ENCODE measurements at regions not wholly inside any gene's neighbourhood (a gene's known extent, or its start where the extent isn't known, plus 50 kb on each side); places are given as distances from the start of the nearest gene placed in this dataset.

- DNase-seq (no peak), ATAC-seq (no peak)
- Mint-ChIP-seq H3K27me3 (peaks cover 24 to 67% (median 46%) of the 10 kb centered on the region in 5 donors), H3K36me3 (peaks cover 0 to 5% (median 2%) of the 10 kb centered on the region in 3 donors), H3K4me3 (no peak overlapping the region), H3K27ac (no peak overlapping the region), H3K4me1 (no peaks in the 10 kb centered on the region), H3K9me3 (peaks cover 0 to 5% (median 0%) of the 10 kb centered on the region in 9 donors)
- POLR2A ChIA-PET = no interaction called here
These were observed 143.9 kb upstream of the DIO3 start for GRCh38 chr14:101417434-101417833.

DNA sequence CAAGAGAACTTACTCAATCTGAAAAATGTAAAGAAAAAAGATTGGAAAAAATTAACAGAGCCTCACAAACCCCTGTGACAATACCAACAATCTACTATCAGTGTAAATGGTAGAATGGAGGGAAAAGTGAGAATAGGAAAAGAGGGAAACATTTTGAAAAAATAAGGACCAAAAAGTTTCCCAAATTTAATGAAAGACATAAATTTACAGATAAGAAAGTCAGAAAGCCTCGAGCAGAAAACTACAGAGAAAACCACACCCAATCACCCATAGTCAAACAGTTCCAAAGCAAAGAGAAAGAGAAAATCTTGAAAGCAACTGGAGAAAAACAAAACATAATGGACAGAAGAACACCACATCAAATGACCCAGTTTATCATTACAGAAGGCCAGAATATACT is 142.7 kb upstream of the DIO3 start:
- H3K27me3 Mint-ChIP-seq = peaks cover 24 to 60% (median 41%) of the 10 kb centered on the region in 5 donors
- POLR2A ChIA-PET = no interaction called here

DNA sequence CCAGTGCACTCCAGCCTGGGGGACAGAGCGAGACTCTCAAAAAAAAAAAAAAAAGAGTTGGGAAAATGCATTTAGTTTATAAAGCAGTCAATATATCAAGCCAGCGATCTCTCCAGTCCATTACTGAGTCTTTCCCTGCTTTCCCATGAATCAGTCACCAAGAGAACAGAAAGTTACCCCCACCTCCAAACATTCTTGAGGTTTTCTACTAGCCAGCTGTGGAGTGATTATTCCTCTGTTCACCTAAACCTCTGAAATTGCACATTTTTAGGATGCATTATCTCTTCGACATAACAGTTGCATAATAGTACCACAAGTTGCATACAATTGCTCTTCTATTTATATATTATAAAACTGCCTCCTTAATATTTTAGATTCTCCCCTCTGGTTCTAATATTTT is 134.8 kb upstream of the DIO3 start:
- Mint-ChIP-seq H3K4me3 (no peak overlapping the region), H3K27me3 (peaks cover 28 to 49% (median 32%) of the 10 kb centered on the region in 5 donors), H3K36me3 (peaks cover 0 to 19% (median 2%) of the 10 kb centered on the region in 3 donors), H3K4me1 (no peaks in the 10 kb centered on the region), H3K27ac (no peak overlapping the region), H3K9me3 (peaks cover 0 to 45% (median 16%) of the 10 kb centered on the region in 9 donors)
- no peak for DNase-seq
- no peak for ATAC-seq
- POLR2A ChIA-PET = no interaction called here

More for the DNA sequence above, 142.7 kb upstream of the DIO3 start:
- DNase-seq (no peak), ATAC-seq (no peak)
- peaks cover 0 to 5% (median 0%) of the 10 kb centered on the region in 9 donors for H3K9me3 Mint-ChIP-seq
- H3K36me3 Mint-ChIP-seq = peaks cover 0 to 5% (median 2%) of the 10 kb centered on the region in 3 donors
- H3K4me1 Mint-ChIP-seq = no peaks in the 10 kb centered on the region
- no peak overlapping the region for H3K4me3 Mint-ChIP-seq
- H3K27ac Mint-ChIP-seq = no peak overlapping the region

DNA sequence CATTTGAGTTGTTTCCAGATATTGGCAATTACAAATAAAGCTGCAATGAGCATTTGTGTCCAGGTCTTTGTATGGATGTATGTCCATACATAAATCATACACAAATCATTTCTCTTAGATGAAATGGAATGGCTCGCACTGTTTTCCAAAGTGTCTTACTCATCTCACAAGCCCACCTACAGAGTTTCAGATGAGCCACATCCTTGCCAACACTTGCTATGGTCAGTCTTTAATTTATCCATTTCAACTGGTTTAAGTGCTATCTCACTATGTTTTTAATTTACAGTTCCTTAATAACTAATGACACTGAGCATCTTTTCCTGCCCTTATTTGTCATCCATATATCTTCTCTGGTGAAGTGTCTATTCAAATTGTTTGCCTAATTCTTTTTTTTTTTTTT is 132.9 kb upstream of the DIO3 start:
- DNase-seq (no peak), ATAC-seq (no peak)
- Mint-ChIP-seq H3K9me3 (peaks cover 0 to 45% (median 16%) of the 10 kb centered on the region in 9 donors), H3K27ac (no peak overlapping the region), H3K27me3 (peaks cover 31 to 51% (median 42%) of the 10 kb centered on the region in 5 donors), H3K36me3 (peaks cover 0 to 21% (median 2%) of the 10 kb centered on the region in 3 donors), H3K4me1 (no peaks in the 10 kb centered on the region), H3K4me3 (no peak overlapping the region)
- POLR2A ChIA-PET = no interaction called here

- Mint-ChIP-seq H3K4me1 (peaks cover 0 to 2% (median under 1%) of the 10 kb centered on the region in 4 donors), H3K27me3 (peaks cover 26 to 55% (median 44%) of the 10 kb centered on the region in 5 donors), H3K36me3 (peaks cover 0 to 4% (median 0%) of the 10 kb centered on the region in 3 donors), H3K9me3 (no peaks in the 10 kb centered on the region), H3K27ac (no peak overlapping the region), H3K4me3 (no peak overlapping the region)
- no peak for ATAC-seq
- DNase-seq = no peak
- POLR2A ChIA-PET = no interaction called here
These were observed 125.7 kb upstream of the DIO3 start for GRCh38 chr14:101435546-101435945.

- no peak overlapping the region for H3K4me3 Mint-ChIP-seq
- ATAC-seq (no peak), DNase-seq (no peak)
- POLR2A ChIA-PET = no interaction called here
- H3K9me3 Mint-ChIP-seq = no peaks in the 10 kb centered on the region
- peaks cover 23 to 51% (median 43%) of the 10 kb centered on the region in 5 donors for H3K27me3 Mint-ChIP-seq
- no peak overlapping the region for H3K27ac Mint-ChIP-seq
- H3K4me1 Mint-ChIP-seq = peaks cover 22 to 31% (median 26%) of the 10 kb centered on the region in 4 donors
- no peaks in the 10 kb centered on the region for H3K36me3 Mint-ChIP-seq
These were observed 122.3 kb upstream of the DIO3 start for GRCh38 chr14:101439023-101439422.

DNA sequence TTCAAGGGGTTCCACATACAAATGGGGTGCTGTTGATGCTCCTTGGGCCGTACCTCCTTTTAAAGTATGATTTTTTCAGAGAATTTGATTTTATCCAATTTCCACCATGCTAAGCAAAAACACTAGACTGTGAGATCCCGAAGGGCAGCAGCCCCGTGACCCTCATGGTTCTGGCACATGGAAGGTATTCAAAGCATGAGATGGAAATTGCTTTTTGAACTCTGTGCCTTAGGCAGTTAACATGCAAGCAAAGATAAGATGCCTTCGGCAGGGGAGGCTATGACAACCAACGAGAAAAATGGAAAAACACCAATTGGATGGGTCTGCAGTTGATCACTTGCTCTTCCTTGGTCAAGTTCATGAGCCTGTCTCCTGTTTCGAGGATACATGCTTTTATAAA is 120.8 kb upstream of the DIO3 start:
- POLR2A ChIA-PET = interaction anchor here (0.6 kb wide), 1 partner anchor 1378 kb away, joined by 3 read pairs; no protein-coding TSS in a partner anchor
- DNase-seq = no peak
- Mint-ChIP-seq H3K4me1 (peaks cover 27 to 38% (median 33%) of the 10 kb centered on the region in 4 donors), H3K36me3 (no peaks in the 10 kb centered on the region), H3K4me3 (no peak overlapping the region), H3K9me3 (no peaks in the 10 kb centered on the region), H3K27ac (no peak overlapping the region), H3K27me3 (peaks cover 25 to 53% (median 41%) of the 10 kb centered on the region in 5 donors)
- ATAC-seq = no peak

DNA sequence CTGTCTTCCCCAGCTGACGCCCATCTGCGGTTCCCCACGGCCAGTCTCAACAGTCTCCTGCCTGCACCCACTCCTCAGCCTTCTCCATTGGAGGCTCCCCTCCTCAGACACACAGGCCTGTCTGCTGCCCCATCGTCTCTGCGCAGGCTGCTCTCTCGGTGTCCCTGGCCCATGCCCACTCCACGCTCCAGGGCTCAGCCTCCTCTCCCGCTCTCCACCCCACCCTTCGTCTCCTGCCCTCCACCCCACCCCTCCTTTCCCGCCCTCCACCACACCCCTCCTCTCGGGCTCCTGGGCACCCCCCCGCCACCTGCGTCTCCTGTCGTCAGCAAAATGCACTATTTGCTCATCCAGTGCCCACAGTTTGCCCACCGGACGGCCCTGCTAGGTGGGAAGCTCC is 119.6 kb upstream of the DIO3 start:
- H3K27me3 Mint-ChIP-seq = peaks cover 19 to 48% (median 40%) of the 10 kb centered on the region in 5 donors

DNA sequence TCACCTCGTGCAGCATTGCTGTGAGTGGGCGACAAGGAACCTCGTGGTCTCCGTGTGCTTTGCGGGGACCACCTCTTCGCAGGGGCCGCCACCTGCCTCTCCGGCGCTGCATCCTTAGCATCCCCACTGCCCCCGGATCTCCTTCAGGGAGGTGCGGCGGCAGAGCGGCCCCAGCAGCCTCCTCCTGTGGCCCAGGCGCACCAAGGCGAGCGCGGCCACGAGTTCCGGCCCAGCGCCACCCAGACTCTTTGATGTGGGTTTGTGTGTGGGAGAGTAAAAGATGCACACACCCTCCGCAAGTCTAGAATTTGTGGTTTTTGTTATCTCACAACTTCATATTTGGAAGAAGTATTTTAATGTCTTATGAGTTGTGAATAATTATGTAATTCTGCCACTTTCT is 118.8 kb upstream of the DIO3 start:
- peaks cover 21 to 54% (median 44%) of the 10 kb centered on the region in 5 donors for H3K27me3 Mint-ChIP-seq
- peaks cover 27 to 47% (median 37%) of the 10 kb centered on the region in 4 donors for H3K4me1 Mint-ChIP-seq
- H3K36me3 Mint-ChIP-seq = no peaks in the 10 kb centered on the region
- H3K27ac Mint-ChIP-seq = peak overlapping the region in 4 of 10 donors; percentile 38 to 56 (median 54)
- peak overlapping the region; percentile 46 to 79 (median 70) for H3K4me3 Mint-ChIP-seq
- POLR2A ChIA-PET = no interaction called here
- DNase-seq (peak; percentile 12 to 78 (median 70)), ATAC-seq (peak; percentile 94 to 98)
- H3K9me3 Mint-ChIP-seq = no peaks in the 10 kb centered on the region

More for the DNA sequence above, 119.6 kb upstream of the DIO3 start:
- H3K36me3 Mint-ChIP-seq = no peaks in the 10 kb centered on the region
- peak overlapping the region in 2 of 10 donors; percentile 2 to 70 for H3K4me3 Mint-ChIP-seq
- no peaks in the 10 kb centered on the region for H3K9me3 Mint-ChIP-seq
- peak overlapping the region in 1 of 10 donors; percentile 53 for H3K27ac Mint-ChIP-seq
- DNase-seq (no peak), ATAC-seq (no peak)
- POLR2A ChIA-PET = no interaction called here
- H3K4me1 Mint-ChIP-seq = peaks cover 27 to 45% (median 37%) of the 10 kb centered on the region in 4 donors

DNA sequence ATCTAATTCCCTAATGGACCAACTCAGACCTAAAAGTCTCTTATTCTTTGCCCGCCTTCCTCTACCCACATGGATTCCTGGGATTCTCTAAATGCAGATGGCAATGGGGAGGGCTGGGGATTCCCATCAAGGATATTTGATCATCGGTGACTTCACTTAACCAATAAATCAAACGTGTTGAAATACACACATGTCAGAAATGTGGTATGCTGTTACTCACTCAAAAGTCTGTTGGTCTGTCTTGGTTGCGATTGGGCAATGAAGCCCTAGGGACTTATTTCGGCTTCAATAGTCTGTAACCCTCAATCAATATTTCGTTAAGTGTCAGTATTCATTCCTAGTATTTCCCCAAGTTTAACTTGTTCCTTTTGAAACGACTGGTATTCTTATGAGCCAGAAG is 117.2 kb upstream of the DIO3 start:
- peaks cover 28 to 52% (median 39%) of the 10 kb centered on the region in 4 donors for H3K4me1 Mint-ChIP-seq
- H3K27me3 Mint-ChIP-seq = peaks cover 23 to 70% (median 56%) of the 10 kb centered on the region in 5 donors
- H3K27ac Mint-ChIP-seq = no peak overlapping the region
- no peak for ATAC-seq
- H3K9me3 Mint-ChIP-seq = no peaks in the 10 kb centered on the region
- DNase-seq = no peak
- POLR2A ChIA-PET = interaction anchor here (0.5 kb wide), 1 partner anchor 376 kb away, joined by 4 read pairs; no protein-coding TSS in a partner anchor
- H3K36me3 Mint-ChIP-seq = no peaks in the 10 kb centered on the region
- peak overlapping the region in 4 of 10 donors; percentile 11 to 70 (median 51) for H3K4me3 Mint-ChIP-seq

DNA sequence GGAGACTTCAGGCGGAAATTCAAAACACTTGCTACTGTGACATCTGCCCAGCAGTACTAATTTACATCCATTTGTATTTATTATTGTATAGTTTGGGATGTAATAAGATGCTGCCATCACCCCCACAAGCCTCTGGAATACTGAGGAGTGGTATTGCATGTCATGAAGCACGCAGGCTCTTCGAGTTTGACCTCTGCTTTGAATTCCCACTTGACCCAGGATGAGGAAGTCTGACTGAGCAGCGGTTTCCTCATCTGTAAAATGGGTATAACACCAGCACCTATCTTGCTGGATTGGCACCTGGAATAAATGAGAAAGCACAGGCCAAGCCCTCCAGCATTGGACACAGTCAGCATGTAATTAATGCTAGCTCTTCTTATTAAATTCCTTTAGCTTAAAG is 116.0 kb upstream of the DIO3 start:
- POLR2A ChIA-PET = interaction anchor here (0.6 kb wide), 1 partner anchor 1887 kb away, joined by 5 read pairs; no protein-coding TSS in a partner anchor
- H3K27me3 Mint-ChIP-seq = peaks cover 34 to 79% (median 62%) of the 10 kb centered on the region in 5 donors
- no peak for ATAC-seq
- no peak overlapping the region for H3K27ac Mint-ChIP-seq
- H3K36me3 Mint-ChIP-seq = no peaks in the 10 kb centered on the region
- peaks cover 31 to 62% (median 40%) of the 10 kb centered on the region in 4 donors for H3K4me1 Mint-ChIP-seq
- no peak overlapping the region for H3K4me3 Mint-ChIP-seq
- no peaks in the 10 kb centered on the region for H3K9me3 Mint-ChIP-seq
- no peak for DNase-seq

GRCh38 chr14:101446387-101446969 is 114.8 kb upstream of the DIO3 start:
- peaks cover 36 to 79% (median 62%) of the 10 kb centered on the region in 5 donors for H3K27me3 Mint-ChIP-seq
- POLR2A ChIA-PET = no interaction called here
- H3K4me1 Mint-ChIP-seq = peaks cover 24 to 56% (median 37%) of the 10 kb centered on the region in 4 donors
- H3K36me3 Mint-ChIP-seq = no peaks in the 10 kb centered on the region
- no peak overlapping the region for H3K27ac Mint-ChIP-seq
- no peak for ATAC-seq
- H3K4me3 Mint-ChIP-seq = peak overlapping the region in 5 of 10 donors; percentile 2 to 45 (median 15)
- no peak for DNase-seq
- no peaks in the 10 kb centered on the region for H3K9me3 Mint-ChIP-seq

DNA sequence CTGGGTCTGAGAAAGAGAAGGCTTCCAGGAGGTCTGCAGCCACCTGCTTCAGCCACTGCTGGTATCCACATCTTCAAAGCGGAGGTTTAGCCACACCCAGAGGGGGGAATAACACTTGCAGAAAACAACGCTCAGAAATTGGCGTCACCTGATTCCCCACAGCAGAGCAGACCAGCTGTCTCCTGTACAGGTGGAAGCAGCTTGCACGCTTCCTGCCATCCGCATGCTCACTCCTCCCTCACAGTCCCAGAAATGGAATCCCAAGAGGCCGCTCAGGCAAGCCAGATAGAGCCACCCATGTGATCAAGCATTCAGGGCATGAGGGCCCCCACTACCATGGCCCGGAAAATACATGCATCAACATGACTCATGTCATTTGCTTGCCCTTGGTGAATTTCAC is 112.2 kb upstream of the DIO3 start:
- no peak for DNase-seq
- peaks cover 8 to 30% (median 14%) of the 10 kb centered on the region in 4 donors for H3K4me1 Mint-ChIP-seq
- peaks cover 0 to 11% (median 0%) of the 10 kb centered on the region in 3 donors for H3K36me3 Mint-ChIP-seq
- H3K9me3 Mint-ChIP-seq = peaks cover 0 to 16% (median 0%) of the 10 kb centered on the region in 9 donors
- peak overlapping the region in 1 of 10 donors; percentile 29 for H3K27ac Mint-ChIP-seq
- H3K4me3 Mint-ChIP-seq = peak overlapping the region in 1 of 10 donors; percentile 29
- ATAC-seq = no peak
- POLR2A ChIA-PET = interaction anchor here (0.8 kb wide), 1 partner anchor 7 kb away, joined by 3 read pairs; no protein-coding TSS in a partner anchor
- peaks cover 39 to 90% (median 71%) of the 10 kb centered on the region in 5 donors for H3K27me3 Mint-ChIP-seq

All from naive thymus-derived CD8-positive, alpha-beta T cell (primary cell).